ENCODE measurements at regions not wholly inside any gene's neighbourhood (a gene's known extent, or its start where the extent isn't known, plus 50 kb on each side); places are given as distances from the start of the nearest gene placed in this dataset.
"Not testable (repeated sequence)": the region's sequence is repeated elsewhere in the genome, so short reads cannot be mapped to it uniquely, and the experiment has no call there.

DNA sequence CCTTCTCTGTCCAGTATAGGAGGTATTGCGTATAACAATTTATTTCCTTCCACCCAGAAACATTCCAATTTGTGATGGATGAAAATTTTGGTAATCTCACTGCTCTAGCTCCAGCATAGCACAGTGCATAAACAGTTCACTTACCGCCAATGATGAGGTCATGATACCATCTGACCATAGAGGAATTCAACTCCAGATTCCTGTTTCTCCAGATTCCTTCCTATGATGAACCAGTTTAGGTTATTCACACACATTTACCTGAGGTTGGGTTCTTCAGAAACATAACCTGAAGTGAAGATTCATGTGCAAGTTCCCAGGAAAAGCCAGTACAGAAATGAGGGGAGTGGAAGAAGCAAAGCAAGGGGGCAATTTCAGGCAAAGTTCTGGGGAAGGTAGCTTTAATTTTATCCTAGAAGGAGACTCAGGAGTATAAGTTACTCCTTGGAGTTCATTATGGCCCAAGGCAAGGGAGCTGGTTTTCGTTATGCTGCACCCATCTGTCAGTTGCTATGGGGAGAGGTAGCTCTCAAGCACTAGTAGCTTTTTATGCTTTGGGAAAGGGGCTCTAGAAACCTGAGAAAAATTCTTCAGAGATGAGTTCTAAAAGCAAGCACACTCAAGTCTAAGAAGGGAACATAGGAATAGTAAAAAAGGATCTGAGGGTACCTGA lies 121.6 kb downstream of the CASP12 start:
- DNase-seq (ENCODE audit: low spot score), result no peak

DNA sequence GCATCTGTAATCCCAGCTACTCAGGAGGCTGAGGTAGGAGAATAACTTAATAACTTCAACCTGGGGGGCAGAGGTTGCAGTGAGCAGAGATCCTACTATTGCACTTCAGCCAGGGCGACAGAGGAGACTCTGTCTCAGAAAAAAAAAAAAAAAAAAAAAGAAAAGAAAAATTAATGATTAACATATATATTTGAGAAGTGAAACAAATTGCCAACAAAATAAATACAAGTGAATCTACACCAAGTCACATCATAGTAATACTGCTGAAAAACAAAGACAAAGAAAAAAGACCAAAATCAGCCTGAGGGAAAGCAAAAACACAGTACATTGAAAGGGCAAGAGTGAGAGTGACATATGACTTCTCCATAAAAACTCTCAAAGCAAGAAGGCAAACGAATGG lies 123.7 kb downstream of the CASP12 start:
- no peak for DNase-seq (ENCODE audit: low spot score)

DNA sequence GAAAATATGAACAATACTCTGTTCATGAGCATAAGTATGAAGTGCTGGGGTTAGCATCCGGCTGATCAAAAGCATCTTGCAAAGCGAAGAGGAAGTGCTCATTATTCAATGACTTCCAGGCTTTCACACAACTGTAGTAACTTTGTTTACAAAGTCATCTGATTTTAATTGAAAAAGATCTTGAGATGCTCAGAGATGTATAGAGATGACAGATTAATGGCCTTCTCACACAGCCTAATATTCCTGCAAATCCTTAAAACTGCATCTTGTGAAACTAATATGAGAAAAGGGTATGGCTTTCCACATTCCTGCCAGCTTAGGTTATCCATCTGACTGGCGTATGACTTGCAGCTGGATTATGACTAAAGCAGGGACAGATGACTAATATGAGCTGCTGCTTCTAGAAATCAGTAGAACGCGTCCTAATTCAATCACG lies 125.4 kb downstream of the CASP12 start:
- peak; percentile 13 for DNase-seq (ENCODE audit: low spot score)

DNA sequence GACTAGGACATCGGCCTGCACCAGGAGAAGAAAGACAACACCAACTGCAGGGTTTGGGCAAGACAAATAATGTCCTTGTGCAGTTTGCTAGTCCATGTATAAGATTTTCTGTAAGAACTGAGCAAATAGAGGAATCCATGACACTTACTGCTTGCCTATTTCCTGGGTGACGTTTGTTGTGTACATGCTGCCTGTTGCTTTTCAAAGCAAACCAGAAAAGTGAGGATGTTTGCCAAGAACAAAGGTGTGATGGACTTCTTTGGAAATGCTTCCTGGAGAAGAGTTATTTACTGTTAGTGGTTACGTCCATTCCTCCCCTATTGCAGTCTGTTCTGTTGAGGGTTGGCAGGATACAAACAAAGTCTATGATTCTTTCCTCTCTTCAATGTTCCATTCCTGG lies 126.5 kb downstream of the CASP12 start:
- no peak for DNase-seq (ENCODE audit: low spot score)

DNA sequence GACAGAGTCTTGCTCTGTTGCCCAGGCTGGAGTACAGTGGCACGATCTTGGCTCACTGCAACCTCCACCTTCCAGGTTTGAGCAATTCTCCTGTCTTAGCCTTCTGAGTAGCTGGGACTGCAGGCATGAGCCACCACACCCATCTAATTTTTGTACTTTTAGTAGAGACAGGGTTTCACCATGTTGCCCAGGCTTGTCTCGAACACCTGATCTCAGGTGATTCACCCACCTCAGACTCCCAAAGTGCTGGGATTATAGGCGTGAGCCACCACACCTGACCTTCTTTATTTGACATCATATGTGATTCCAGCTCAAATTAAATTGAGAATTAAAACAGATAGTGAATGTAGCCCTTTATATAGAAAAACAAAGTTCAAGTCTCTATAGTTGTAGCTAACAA lies 127.2 kb downstream of the CASP12 start:
- not testable (repeated sequence) for DNase-seq (ENCODE audit: low spot score)

DNA sequence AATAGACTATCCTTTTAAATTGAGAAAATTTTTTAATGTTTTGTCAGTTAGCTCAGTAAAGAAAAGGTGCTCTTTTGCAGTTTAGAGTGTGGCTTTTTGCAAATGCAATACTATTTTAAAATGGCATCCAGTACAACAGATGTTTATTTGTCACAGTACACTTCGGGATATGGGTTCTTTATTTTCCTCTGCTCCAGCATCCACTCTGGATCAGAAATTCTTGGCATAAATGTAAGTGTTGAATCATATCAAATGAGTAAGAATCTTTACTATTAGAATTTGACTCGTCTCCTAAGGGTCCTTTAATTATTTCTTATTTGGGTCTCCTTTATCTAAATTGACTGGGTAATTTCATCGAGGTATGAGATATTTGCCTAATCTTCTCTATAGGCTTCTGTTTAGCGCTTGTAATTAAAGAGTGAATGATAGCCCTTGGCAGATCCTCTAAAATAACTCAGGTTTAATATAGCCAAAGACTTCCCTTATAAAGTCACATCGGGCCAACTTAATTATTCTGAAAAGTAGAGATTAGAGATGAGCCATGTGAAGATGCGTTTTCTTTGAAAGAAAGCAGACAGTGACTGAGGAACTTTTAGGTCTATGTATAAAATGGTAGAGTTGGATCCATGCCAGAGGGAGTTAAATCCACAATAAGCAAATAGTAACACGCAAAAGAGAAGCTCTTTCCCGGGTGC lies 132.7 kb downstream of the CASP12 start:
- no peak for DNase-seq (ENCODE audit: low spot score)

DNA sequence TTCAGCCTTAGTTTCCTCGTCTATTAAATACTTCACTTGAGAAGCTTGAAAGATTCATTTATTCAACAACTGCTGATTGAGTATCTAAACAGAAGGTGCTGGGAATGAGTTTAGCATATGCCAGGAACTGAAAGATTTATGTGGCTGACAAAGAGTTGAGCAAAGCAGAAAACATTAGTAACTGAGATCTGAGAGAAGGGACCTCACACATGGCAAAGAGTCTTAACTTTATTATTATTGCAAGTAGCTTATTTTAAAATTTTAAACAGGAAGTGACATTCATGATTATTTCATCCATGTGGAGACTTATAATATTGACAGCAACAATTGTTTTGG lies 133.6 kb downstream of the CASP12 start:
- DNase-seq (ENCODE audit: low spot score), result no peak

DNA sequence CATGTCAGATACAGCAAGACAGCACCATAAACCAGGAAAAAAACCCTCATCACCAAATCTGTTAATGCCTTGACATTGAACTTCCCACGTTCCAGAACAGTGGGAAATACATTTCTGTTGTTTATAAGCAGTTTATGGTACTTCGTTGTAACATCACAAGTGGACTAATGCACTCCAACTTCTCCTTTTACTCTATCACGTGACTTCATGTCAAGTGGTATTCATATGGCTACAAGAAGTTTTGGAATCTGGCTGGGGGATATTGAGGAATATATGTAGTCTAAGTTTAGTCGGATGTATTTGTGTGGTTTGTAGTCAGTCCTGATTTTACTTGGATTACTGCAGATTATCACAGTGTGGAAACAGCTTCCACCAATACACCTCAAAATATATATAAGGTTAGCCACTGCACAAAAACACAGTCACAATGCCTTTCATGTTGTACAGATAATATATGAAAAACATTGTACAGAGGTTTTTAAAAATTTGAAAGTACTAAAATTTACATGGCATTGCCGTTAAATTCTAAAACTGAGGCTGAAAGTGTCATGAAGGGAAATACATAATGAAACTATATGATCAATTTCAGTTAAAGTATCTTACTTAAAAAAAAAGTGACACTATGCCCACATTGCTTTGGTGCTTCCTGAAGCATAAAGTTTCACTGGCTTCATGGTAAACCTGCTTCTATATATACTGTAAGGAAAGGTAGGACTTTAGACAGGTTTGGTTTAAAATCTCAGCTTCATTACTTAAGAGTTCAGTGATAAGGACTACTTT lies 134.1 kb downstream of the CASP12 start:
- no peak for DNase-seq (ENCODE audit: low spot score)

DNA sequence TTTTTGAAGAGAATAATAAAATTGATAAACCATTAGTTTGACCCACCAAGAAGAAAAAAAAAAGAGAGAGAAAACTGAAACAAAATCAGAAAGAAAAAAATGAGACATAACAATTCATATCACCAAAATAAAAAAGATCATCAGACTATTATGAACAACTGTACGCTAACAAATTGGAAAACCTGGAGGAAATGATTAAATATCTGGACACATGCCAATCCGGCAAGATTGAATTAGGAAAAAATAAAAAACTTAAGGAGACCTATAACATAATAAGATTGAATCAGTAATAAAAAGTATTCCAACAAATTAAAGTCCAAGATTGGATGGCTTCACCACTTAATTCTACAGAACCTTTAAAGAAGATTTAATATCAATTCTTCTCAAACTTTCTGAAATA lies 136.7 kb downstream of the CASP12 start:
- no peak for DNase-seq (ENCODE audit: low spot score)

DNA sequence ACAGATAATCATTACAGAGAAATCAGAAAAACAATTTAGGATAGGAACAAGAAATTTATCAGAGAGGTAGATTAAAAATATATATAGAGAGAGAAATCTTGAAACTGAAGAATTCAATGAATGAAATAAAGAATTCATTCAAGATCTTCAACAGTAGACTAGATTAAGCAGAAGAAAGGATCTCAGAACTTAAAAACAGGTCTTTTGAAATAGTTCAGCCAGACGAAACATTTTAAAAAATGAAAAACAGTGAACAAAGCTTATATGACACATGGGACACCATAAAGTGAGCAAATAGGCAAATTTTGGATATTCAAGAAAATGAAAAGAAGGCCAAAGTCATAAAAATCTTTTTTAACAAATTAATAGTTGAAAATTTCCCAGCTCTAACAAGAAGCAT lies 138.8 kb downstream of the CASP12 start:
- DNase-seq (ENCODE audit: low spot score), result no peak

DNA sequence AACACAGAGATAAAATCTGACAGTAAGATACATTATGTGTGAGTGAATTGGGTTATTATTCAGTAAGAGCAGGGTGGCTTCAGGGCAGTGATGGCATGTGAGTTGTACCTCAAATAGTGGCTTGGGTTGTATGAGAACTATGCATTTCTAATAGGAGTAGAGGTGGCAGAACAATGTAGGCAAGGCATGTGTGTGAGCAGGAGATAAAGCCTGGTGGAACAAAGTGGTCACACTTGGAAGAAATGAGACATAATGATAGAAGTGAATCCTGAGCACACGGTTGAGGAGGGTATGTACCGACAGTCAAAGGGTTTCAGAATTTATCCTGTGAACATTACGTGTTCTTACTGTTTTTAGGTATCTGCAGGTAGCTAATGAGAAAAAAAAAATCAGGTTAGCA lies 159.3 kb downstream of the CASP12 start:
- DNase-seq (ENCODE audit: low spot score), result no peak

DNA sequence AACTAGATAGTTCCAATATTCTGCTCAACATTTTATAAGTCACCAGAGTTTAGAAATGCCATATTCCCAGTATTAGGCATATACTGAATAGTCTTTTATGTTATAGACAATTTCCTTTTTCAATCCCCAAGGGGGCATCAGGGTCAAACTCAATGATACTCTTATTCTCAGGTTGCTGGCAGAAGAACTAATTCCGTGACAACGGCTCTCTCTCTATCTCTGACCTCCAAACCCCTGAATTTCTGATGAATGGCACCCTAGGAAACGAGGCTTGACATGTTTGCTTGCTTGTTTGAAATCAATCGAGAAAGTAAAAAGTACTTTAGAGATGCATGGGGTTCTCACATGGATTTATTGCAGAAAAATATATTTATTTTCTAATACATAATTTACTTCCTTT lies 160.1 kb downstream of the CASP12 start:
- no peak for DNase-seq (ENCODE audit: low spot score)

DNA sequence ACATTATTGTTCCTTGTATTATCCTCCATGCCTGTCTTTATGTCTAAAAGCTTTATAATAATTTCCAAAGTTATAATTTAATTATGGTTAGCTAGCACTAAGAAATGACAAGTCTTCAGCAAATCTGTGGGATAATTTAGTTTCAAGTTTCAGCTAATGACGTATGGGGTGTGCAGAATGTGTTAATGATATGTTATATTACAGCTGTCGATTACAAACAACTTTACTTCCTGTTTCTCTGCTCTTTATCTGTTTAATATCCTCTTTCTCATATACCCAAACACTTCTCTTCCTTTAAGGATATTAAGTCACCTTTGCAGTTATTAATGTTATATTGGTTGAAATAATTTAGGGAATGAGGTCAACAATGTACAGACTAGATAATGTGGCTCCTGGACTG lies 161.8 kb downstream of the CASP12 start:
- DNase-seq (ENCODE audit: low spot score), result no peak

DNA sequence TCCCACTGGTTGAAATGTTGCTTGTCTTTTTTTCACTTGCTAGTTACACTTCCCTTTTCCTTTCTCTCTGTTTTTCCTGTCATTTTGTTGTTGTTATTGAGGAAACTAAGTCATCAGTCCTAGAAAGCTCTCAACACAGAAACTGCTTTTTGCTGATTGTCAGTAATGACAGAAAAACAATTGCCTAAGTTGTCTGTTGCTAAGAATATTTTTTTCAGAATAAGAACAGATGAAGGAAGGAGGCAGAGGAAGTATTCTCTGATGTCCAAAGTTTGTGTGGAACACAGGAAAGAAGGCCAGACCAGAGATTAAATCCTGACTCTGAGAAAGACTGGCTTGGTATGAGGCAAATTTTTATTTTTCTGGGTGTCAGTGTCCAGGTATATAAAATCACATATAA lies 163.3 kb downstream of the CASP12 start:
- DNase-seq (ENCODE audit: low spot score), result no peak

DNA sequence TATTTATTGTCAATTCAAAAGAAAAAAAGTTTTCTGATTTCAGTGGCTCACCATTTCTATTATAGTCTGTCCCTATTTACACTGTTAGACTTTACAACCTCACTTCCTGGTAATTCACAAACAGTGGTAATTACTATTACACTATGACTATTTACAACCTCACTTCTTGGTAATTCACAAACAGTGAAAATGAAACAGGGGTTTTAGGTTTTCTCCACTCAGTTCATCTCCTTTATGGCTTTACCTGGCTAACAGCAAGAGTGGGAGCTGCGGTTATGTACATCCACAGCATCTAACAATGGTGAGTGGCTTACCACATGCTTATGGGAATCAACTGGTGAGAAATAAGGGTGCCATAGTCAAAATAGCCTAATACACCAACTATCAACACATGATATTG lies 166.4 kb downstream of the CASP12 start:
- peak; percentile 5 for DNase-seq (ENCODE audit: low spot score)

DNA sequence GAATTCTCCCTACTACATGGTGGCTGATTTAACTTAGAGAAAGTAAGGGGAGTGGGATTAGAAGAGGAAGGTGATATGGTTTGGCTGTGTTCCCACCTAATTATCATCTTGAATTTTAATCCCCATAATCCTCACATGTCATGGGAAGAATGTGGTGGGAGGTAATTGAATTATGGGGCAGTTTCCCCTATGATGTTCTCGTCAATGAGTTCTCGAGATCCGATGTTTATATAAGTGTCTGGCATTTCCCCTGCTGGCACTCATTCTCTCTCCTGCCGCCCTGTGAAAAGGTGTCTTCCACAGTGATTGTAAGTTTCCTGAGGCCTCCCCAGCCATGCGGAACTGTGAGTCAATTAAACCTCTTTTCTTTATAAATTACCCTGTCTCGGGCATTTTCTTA lies 169.3 kb downstream of the CASP12 start:
- DNase-seq (ENCODE audit: low spot score), result no peak

DNA sequence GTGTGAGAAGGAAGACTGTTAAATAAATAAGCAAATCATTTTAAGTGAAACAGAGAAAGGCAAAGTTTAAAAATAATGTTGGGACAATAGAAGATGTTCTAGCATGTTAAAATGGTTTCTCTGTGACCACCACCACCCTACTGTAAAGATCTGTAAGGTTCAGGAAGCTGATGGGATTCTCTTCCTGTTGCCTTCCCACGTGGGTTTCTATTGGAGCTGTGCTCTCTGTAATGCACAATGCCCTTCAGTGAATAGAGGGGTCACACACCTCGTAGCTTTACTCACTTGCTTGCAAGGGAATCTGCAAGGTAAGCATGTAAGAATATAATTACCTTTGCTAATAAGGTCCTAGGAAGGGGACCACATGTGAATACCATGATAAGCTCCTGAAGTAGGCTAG lies 170.5 kb downstream of the CASP12 start:
- DNase-seq (ENCODE audit: low spot score), result no peak

DNA sequence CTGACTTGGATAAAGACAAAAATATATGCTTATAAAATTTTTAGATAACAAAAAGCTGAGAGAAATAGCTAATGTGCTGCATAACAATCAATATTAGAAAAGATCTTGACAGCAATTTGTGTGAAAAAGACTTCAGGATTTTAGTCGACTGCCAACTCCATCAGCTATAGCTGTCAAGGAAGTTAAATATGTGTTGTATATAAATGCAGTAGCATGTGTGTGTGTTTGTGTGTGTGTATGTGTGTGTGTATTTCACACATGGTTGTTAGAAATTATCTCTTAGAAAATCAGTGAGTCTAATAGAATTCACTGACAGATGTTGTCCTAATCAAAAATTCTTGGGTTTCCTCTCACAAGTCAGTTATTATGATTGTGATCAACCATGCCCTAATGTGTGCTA lies 171.2 kb downstream of the CASP12 start:
- no peak for DNase-seq (ENCODE audit: low spot score)

DNA sequence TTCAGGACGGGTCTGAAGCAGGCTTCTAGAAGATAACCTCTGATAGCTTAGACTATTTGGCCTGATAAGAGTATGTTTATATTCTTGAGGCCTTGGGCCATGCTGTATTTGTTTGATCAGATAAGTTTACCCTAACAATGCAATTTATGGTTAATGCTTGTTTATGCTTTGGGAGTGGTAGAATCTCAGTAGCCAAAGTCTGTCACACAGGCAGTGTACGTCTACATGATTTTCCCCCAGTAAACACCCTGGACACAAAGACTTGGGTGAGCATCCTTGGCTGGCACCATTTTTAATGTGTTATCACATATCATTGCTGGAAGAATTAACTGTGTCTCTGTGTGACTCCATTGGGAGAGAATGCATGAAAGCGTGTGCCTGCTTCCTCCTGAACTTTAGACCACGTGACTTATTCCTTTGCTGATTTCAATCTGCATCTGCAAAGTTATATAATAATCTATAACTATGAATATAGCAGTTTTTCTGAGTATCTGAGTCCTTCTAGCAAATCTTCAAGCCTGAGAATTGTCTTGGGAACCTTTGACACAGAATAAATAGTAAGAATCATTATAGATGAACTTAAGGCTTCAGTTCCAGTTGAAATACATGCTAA lies 172.4 kb downstream of the CASP12 start:
- no peak for DNase-seq (ENCODE audit: low spot score)

DNA sequence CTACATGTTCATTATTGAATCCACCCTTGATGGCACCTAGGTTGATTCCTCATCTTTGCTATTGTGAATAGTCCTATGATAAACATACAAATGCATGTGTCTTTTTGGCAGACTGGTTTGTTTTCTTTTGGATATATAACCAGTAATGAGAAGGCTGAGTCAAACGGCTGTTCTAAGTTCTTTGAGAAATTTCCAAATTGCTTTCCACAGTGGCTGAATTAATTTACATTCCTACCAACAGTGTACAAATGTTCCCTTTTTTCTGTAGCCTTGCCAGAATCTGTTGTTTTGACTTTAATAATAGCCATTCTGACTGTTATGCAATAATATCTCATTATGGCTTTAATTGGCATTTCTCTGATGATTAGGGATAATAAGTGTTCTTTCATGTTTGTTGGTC lies 184.9 kb downstream of the CASP12 start:
- no peak for DNase-seq (ENCODE audit: low spot score)

DNA sequence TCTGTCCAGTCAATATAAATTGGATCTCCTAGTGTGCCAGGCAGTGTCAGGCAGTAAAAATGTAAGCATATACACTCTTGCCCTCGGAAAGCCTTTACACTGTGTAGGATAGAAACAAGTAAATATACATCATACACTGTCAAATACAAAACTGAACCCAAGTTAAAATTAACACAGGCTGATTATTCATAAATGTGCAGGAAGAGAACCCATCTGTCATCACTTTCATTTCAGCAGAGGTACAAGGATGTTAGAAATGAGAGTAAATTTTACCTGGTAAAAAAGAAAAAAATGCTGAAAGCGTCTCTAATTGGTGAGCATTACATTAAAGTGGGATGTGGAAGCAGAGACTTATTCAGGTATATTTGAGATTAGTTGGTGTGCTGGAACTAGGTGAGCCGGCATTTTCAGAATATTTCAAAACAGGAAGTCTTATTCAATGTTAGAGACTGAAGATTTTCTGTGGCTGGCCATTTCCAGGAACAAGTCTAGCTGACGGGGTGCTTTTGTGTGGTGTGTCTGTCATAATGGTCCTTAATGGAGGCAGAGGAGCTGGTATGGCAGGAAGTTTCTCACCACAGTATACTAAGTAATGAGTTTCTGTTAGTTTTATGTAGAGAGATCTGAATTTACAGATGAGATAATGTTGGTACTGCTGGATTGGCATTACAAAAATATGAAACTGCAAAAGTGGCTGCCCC lies 192.6 kb downstream of the CASP12 start:
- peak; percentile 92 for DNase-seq (ENCODE audit: low spot score)

DNA sequence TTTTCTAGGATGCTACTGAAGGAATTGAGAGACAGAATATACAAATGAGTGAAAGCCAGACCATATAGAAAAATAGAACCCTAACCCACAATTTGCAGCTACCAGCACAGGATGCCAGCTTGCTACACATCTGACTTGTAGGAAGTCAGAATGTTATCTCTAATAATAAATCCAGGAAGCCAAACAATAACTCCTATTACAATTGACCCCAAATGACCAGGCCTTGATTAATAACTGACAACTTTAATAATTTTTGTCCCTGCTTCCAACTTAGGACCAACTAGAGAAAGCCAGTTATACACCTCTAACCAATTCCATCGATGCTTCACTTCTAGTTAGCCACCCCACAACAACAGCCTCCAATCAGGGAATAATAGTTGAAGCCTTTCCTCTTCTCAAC lies 193.4 kb downstream of the CASP12 start:
- DNase-seq (ENCODE audit: low spot score), result no peak
